B cell (primary cell): ENCODE measurements at regions not wholly inside any gene's neighbourhood (a gene's known extent, or its start where the extent isn't known, plus 50 kb on each side); places are given as distances from the start of the nearest gene placed in this dataset.

ENCODE experiments used
- ATAC-seq: fragments of 200-7000 bp; cut with Tn5 transposase; one replicate; pipeline ENCODE4 v1.10.0; 2021; ENCODE audit warnings: low read depth, mild to moderate bottlenecking, moderate number of reproducible peaks, moderate library complexity
- CTCF ChIA-PET: fragments of 350-600 bp; sonication (Branson Sonifier 250); formaldehyde crosslinking; loops from one replicate; lab custom pipeline; 2021; ENCODE audit warnings: antibody characterized with exemption, inconsistent platforms; lab: Charles Lee
- POLR2A ChIA-PET: fragments of 350-600 bp; sonication (Branson Sonifier 250); formaldehyde crosslinking; loops from one replicate; lab custom pipeline; 2021; ENCODE audit warnings: antibody characterized with exemption; lab: Charles Lee
- DNase-seq: peaks from one replicate; pipeline ENCODE4 v3.0.0; 2013
- H2AFZ ChIP-seq: 2 replicates; pipeline ENCODE4 v1.6.1; 2012; ENCODE audit warnings: mild to moderate bottlenecking, low read depth, low read length; ENCODE audit not compliant: insufficient read depth, poor library complexity, severe bottlenecking
- H3K27ac ChIP-seq, 2 donors: 1 replicate in 1 of 2; 2 replicates in 1 of 2; pipeline ENCODE4 v1.5.1; 2012 to 2013; ENCODE audit warnings: low read length in 2 of 2, mild to moderate bottlenecking in 2 of 2, moderate library complexity in 1 of 2
- H3K27me3 ChIP-seq, 4 experiments: fragments of 200-600 bp in 1 of 4; sonication (generic) in 1 of 4; replicated peaks in 1 of 4; 1 replicate in 2 of 4; 2 replicates in 2 of 4; pipeline versions ENCODE4 v1.6.1 to v1.7.0; 2013 to 2016; ENCODE audit warnings: low read length in 3 of 4, mild to moderate bottlenecking in 2 of 4, mixed read lengths in 1 of 4, moderate library complexity in 1 of 4; ENCODE audit not compliant: insufficient read depth in 4 of 4, control insufficient read depth in 3 of 4; ENCODE audit errors: control extremely low read depth in 1 of 4
- H3K36me3 ChIP-seq, 2 experiments: replicated peaks in 1 of 2; 1 replicate in 1 of 2; 2 replicates in 1 of 2; pipeline versions ENCODE4 v1.6.1 to v1.7.1; 2013; ENCODE audit warnings: low read length in 1 of 2; ENCODE audit not compliant: insufficient read depth in 2 of 2, control insufficient read depth in 1 of 2; ENCODE audit errors: control extremely low read depth in 1 of 2, extremely low read depth in 1 of 2
- H3K4me1 ChIP-seq, 2 donors: fragments of 200-600 bp in 1 of 2; sonication (generic) in 1 of 2; 1 replicate in 1 of 2; 2 replicates in 1 of 2; pipeline versions ENCODE4 v1.5.1 to v1.6.1; 2013 to 2017; ENCODE audit warnings: low read length in 2 of 2; ENCODE audit not compliant: control insufficient read depth in 2 of 2, insufficient read depth in 2 of 2
- H3K4me2 ChIP-seq: replicated peaks from 2 replicates; pipeline ENCODE3; 2012; ENCODE audit warnings: mild to moderate bottlenecking, low read depth, low read length; ENCODE audit not compliant: poor library complexity, severe bottlenecking
- H3K4me3 ChIP-seq, 5 experiments: fragments of 200-600 bp in 1 of 5; sonication (generic) in 1 of 5; 1 replicate in 3 of 5; 2 replicates in 2 of 5; pipeline versions ENCODE4 v1.5.1 to v1.7.0; 2011 to 2016; ENCODE audit warnings: low read length in 4 of 5, mild to moderate bottlenecking in 4 of 5, low read depth in 2 of 5, control low read depth in 1 of 5, moderate library complexity in 1 of 5; ENCODE audit not compliant: insufficient read depth in 1 of 5; ENCODE audit errors: control extremely low read depth in 1 of 5, extremely low read depth in 1 of 5
- H3K79me2 ChIP-seq: fragments of 200-600 bp; sonication (generic); one replicate; pipeline ENCODE4 v1.6.0; 2016; ENCODE audit warnings: low read length; ENCODE audit not compliant: control insufficient read depth, insufficient read depth
- H3K9ac ChIP-seq: fragments of 200-600 bp; sonication (generic); 2 replicates; pipeline ENCODE4 v1.6.1; 2017; ENCODE audit warnings: mild to moderate bottlenecking, low read length, moderate library complexity
- H3K9me3 ChIP-seq, 3 donors: one replicate each; pipeline versions ENCODE4 v1.6.1 to v1.7.1; 2013; ENCODE audit warnings: low read length in 2 of 3; ENCODE audit not compliant: control insufficient read depth in 2 of 3, insufficient read depth in 1 of 3; ENCODE audit errors: control extremely low read depth in 1 of 3
- H4K20me1 ChIP-seq: 2 replicates; pipeline ENCODE4 v1.6.0; 2012; ENCODE audit warnings: mild to moderate bottlenecking, low read length; ENCODE audit not compliant: insufficient read depth, control insufficient read depth, poor library complexity, severe bottlenecking
- H3K27ac Mint-ChIP-seq: one replicate; pipeline ENCODE4 v1.8.0; 2021; ENCODE audit warnings: mixed read lengths
- H3K27me3 Mint-ChIP-seq: one replicate; pipeline ENCODE4 v1.8.0; 2021; ENCODE audit warnings: mixed read lengths
- H3K4me1 Mint-ChIP-seq: one replicate; pipeline ENCODE4 v1.8.0; 2021; ENCODE audit warnings: mixed read lengths
- H3K4me3 Mint-ChIP-seq: one replicate; pipeline ENCODE4 v1.8.0; 2021; ENCODE audit warnings: mixed read lengths
- H3K9me3 Mint-ChIP-seq: one replicate; pipeline ENCODE4 v1.8.0; 2022; ENCODE audit warnings: mixed read lengths; ENCODE audit not compliant: insufficient read depth
- CTCF ChIP-seq: fragments of 200-600 bp; IDR thresholded peaks from one replicate; pipeline ENCODE4 v1.8.0; 2022; ENCODE audit warnings: antibody characterized with exemption, mild to moderate bottlenecking
- EZH2 ChIP-seq: IDR thresholded peaks from 2 replicates; pipeline ENCODE4 v1.6.1; 2012; ENCODE audit warnings: borderline replicate concordance, low read depth, mild to moderate bottlenecking, moderate library complexity, low read length; ENCODE audit not compliant: insufficient read depth, poor library complexity, severe bottlenecking
- WGBS: methylation state at CpG from one replicate; pipeline ENCODE4 v1.1.5; 2013; ENCODE audit warnings: missing lambda C conversion rate; ENCODE audit not compliant: insufficient coverage; 5-methylcytosine and 5-hydroxymethylcytosine counted together
- intact Hi-C: fragments of 100-400 bp; cut with micrococcal nuclease; formaldehyde crosslinking; loops from one replicate; pipeline ENCODE4 v1.10.0; 2022

- POLR2A ChIA-PET, result no interaction called here
- no peaks in the 10 kb centered on the region for H3K9me3 Mint-ChIP-seq
These were observed 162.8 kb upstream of the ZNF385D start for GRCh38 chr3:21913791-21914190.

GRCh38 chr3:21914451-21914850 is 163.4 kb upstream of the ZNF385D start:
- DNase-seq, result no peak
- H3K9me3 Mint-ChIP-seq, result no peaks in the 10 kb centered on the region
- H3K27me3 Mint-ChIP-seq, result no peaks in the 10 kb centered on the region
- WGBS, result no CpG with 5 or more reads among the region's 2 CpGs
- ChIA-PET POLR2A (no interaction called here), CTCF (no interaction called here)
- Histone ChIP-seq H4K20me1 (no peaks in the 10 kb centered on the region), H3K27ac (no peak overlapping the region), H3K4me2 (no peak overlapping the region), H3K4me1 (no peaks in the 10 kb centered on the region), H2AFZ (no peak overlapping the region), H3K9me3 (no peaks in the 10 kb centered on the region), H3K9ac (no peak overlapping the region), H3K36me3 (no peaks in the 10 kb centered on the region), H3K27me3 (no peaks in the 10 kb centered on the region), H3K79me2 (no peaks in the 10 kb centered on the region), H3K4me3 (no peak overlapping the region)
- H3K4me3 Mint-ChIP-seq, result no peak overlapping the region
- intact Hi-C loops, result no loop called here
- no peak for TF ChIP-seq EZH2
- TF ChIP-seq CTCF, result no peak
- ATAC-seq, result no peak
- H3K27ac Mint-ChIP-seq, result no peak overlapping the region
- H3K4me1 Mint-ChIP-seq, result no peaks in the 10 kb centered on the region

More at GRCh38 chr3:21913791-21914190, 162.8 kb upstream of the ZNF385D start:
- DNase-seq (no peak), ATAC-seq (no peak)
- H3K27me3 Mint-ChIP-seq, result no peaks in the 10 kb centered on the region
- H3K4me1 Mint-ChIP-seq, result no peaks in the 10 kb centered on the region
- H2AFZ ChIP-seq, result no peak overlapping the region
- no peaks in the 10 kb centered on the region for H4K20me1 ChIP-seq
- H3K27ac Mint-ChIP-seq, result no peak overlapping the region
- no peaks in the 10 kb centered on the region for H3K36me3 ChIP-seq
- H3K4me3 Mint-ChIP-seq, result no peak overlapping the region
- H3K4me3 ChIP-seq, result no peak overlapping the region
- no peaks in the 10 kb centered on the region for H3K27me3 ChIP-seq
- H3K79me2 ChIP-seq, result no peaks in the 10 kb centered on the region
- intact Hi-C loops, result no loop called here
- no peak overlapping the region for H3K27ac ChIP-seq
- no peaks in the 10 kb centered on the region for H3K4me1 ChIP-seq
- no peak overlapping the region for H3K9ac ChIP-seq
- H3K9me3 ChIP-seq, result no peaks in the 10 kb centered on the region
- no peak for TF ChIP-seq CTCF
- no peak overlapping the region for H3K4me2 ChIP-seq
- CTCF ChIA-PET, result no interaction called here
